PC-3 (cell line): ENCODE measurements at regions not wholly inside any gene's neighbourhood (a gene's known extent, or its start where the extent isn't known, plus 50 kb on each side); places are given as distances from the start of the nearest gene placed in this dataset.

Experiments used
- CTCF ChIP-seq: fragments of 300-600 bp; sonication (generic); conservative IDR thresholded peaks from 2 replicates; pipeline ENCODE4 v1.5.1; 2017; ENCODE audit warnings: antibody characterized with exemption, low read depth, mild to moderate bottlenecking, low read length
- EZH2 ChIP-seq: fragments of 300-600 bp; sonication (generic); IDR thresholded peaks from one replicate; pipeline ENCODE4 v1.6.1; 2017; ENCODE audit warnings: antibody characterized with exemption, mild to moderate bottlenecking, low read length; ENCODE audit not compliant: unreplicated experiment
- EZH2phosphoT487 ChIP-seq: fragments of 300-600 bp; sonication (generic); IDR thresholded peaks from 2 replicates; pipeline ENCODE4 v1.6.1; 2018; ENCODE audit warnings: mild to moderate bottlenecking, antibody characterized with exemption, low read length, borderline replicate concordance

DNA sequence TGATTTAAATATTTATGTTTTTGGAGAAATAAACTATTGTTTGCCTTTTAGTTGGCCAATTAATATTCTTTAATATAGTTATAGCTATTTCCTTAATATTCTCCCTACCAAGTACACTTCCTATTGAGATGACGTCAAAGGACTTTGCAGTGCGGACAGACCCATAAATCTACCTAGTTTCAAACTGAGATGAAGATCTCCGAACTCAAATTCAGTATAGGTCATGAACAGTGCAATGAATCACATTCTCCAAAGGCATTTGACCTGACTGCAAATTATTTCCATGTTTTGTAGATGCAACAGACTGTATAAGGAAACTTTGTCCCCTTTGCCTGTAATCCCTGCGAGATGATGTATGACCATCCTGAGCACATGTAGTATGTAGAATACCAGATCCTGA is 342.6 kb upstream of the FIGN start:
- no peak for TF ChIP-seq EZH2
- TF ChIP-seq CTCF: no peak
- TF ChIP-seq EZH2phosphoT487: no peak
